ENCODE measurements at regions not wholly inside any gene's neighbourhood (a gene's known extent, or its start where the extent isn't known, plus 50 kb on each side); places are given as distances from the start of the nearest gene placed in this dataset.

DNA sequence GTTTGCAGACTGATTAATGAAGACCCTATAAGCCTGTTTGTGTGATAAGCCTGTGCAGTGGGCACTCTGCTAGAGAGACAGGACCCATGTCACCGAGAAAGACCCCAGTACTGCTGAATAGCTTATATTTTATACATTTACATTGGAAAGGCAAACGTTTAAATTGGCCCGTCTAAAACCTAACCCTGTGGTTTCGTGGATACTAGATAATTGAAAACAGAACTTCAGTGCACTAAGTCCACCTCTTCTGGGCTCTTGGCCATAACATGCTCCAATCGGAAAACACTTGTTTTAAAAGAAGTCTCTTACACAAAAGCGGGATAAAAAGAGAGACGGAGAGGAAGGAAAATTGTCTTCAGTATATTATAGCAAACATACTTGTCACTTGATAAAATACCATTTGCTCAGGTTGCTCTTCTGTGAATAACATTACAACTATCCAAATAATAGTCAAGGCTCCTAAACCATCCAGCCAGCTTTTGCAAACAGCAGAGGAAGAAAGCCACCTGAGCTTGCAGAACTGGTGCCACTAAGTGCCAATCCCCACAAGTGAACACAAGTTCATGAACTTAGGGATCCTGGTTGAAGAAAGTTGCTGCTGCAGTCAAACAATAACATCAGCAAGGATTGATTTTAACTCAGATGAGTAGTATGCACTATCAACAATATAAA lies 218.4 kb upstream of the FN1 start:
- no peak for TF ChIP-seq POLR2A (IDR thresholded peaks at IDR 0.05)
- TF ChIP-seq, protein P1, sequence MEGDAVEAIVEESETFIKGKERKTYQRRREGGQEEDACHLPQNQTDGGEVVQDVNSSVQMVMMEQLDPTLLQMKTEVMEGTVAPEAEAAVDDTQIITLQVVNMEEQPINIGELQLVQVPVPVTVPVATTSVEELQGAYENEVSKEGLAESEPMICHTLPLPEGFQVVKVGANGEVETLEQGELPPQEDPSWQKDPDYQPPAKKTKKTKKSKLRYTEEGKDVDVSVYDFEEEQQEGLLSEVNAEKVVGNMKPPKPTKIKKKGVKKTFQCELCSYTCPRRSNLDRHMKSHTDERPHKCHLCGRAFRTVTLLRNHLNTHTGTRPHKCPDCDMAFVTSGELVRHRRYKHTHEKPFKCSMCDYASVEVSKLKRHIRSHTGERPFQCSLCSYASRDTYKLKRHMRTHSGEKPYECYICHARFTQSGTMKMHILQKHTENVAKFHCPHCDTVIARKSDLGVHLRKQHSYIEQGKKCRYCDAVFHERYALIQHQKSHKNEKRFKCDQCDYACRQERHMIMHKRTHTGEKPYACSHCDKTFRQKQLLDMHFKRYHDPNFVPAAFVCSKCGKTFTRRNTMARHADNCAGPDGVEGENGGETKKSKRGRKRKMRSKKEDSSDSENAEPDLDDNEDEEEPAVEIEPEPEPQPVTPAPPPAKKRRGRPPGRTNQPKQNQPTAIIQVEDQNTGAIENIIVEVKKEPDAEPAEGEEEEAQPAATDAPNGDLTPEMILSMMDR (IDR thresholded peaks at IDR 0.05): no peak

Data from body of pancreas (tissue), 4 donors.